ENCODE measurements at regions not wholly inside any gene's neighbourhood (a gene's known extent, or its start where the extent isn't known, plus 50 kb on each side); places are given as distances from the start of the nearest gene placed in this dataset.

GRCh38 chr9:118536153-118536552 is 832.0 kb downstream of the TLR4 start:
- WGBS (ENCODE audit: extremely low coverage, insufficient read length, low lambda C conversion rate), result no CpG with 5 or more reads among the region's 4 CpGs
- H3K4me3 Mint-ChIP-seq, result no peak overlapping the region
- H3K27me3 Mint-ChIP-seq (ENCODE audit: low read depth), result no peaks in the 10 kb centered on the region

More at GRCh38 chr9:118536153-118536552, 832.0 kb downstream of the TLR4 start:
- Histone ChIP-seq H3K4me2 (ENCODE audit: insufficient read depth, insufficient read length, low read length) (no peak overlapping the region), H3K27ac (ENCODE audit: insufficient read length, low read depth, low read length) (no peak overlapping the region), H3K9me3 (ENCODE audit: control insufficient read depth, low read depth, low read length) (no peaks in the 10 kb centered on the region), H3K9ac (ENCODE audit: extremely low read depth, insufficient read length, low read length) (no peak overlapping the region), H2BK12ac (ENCODE audit: insufficient read length, low read depth, low read length) (no peak overlapping the region), H3K4me1 (ENCODE audit: insufficient read depth, low read length) (no peaks in the 10 kb centered on the region), H3T11ph (ENCODE audit: low read length) (no peak overlapping the region), H3K79me1 (ENCODE audit: insufficient read depth, low read depth, low read length, poor library complexity, severe bottlenecking) (no peaks in the 10 kb centered on the region), H3K23ac (ENCODE audit: insufficient read length, low read depth, low read length) (no peak overlapping the region), H4K8ac (replicated peaks; ENCODE audit: insufficient read length, low read depth, low read length) (no peak overlapping the region), H3K27me3 (ENCODE audit: insufficient read depth, low read length) (no peaks in the 10 kb centered on the region), H3K18ac (ENCODE audit: insufficient read length, low read depth, low read length) (no peak overlapping the region), H3K14ac (ENCODE audit: insufficient read depth, low read length) (no peak overlapping the region), H2AK5ac (ENCODE audit: insufficient read length, low read length) (no peak overlapping the region), H4K91ac (ENCODE audit: insufficient read length, low read depth, low read length) (no peak overlapping the region), H4K20me1 (ENCODE audit: control insufficient read depth, insufficient read depth, insufficient read length) (no peaks in the 10 kb centered on the region), H2BK120ac (ENCODE audit: low read depth, low read length, poor library complexity, severe bottlenecking) (no peak overlapping the region), H4K5ac (ENCODE audit: insufficient read length, low read depth, low read length) (no peak overlapping the region), H2BK5ac (ENCODE audit: insufficient read length, low read length) (no peak overlapping the region), H2BK20ac (ENCODE audit: low read depth, low read length, poor library complexity, severe bottlenecking) (no peak overlapping the region), H2BK15ac (ENCODE audit: low read depth, low read length) (no peak overlapping the region), H3K56ac (ENCODE audit: insufficient read length, low read depth, low read length) (no peak overlapping the region), H3K79me2 (ENCODE audit: insufficient read depth, low read length) (no peaks in the 10 kb centered on the region), H2AFZ (ENCODE audit: low read length) (no peak overlapping the region), H3K4ac (ENCODE audit: low read depth, low read length) (no peak overlapping the region), H3K23me2 (ENCODE audit: insufficient read length, low read depth, low read length, poor library complexity, severe bottlenecking) (no peaks in the 10 kb centered on the region)
- Mint-ChIP-seq H3K36me3 (ENCODE audit: insufficient read depth in 1 of 3, low read depth in 3 of 3) (no peaks in the 10 kb centered on the region), H3K4me1 (no peaks in the 10 kb centered on the region; a peak in 1 of 4 replicates), H3K27ac (no peak overlapping the region), H3K9me3 (no peaks in the 10 kb centered on the region)
- TF ChIP-seq, protein P1, sequence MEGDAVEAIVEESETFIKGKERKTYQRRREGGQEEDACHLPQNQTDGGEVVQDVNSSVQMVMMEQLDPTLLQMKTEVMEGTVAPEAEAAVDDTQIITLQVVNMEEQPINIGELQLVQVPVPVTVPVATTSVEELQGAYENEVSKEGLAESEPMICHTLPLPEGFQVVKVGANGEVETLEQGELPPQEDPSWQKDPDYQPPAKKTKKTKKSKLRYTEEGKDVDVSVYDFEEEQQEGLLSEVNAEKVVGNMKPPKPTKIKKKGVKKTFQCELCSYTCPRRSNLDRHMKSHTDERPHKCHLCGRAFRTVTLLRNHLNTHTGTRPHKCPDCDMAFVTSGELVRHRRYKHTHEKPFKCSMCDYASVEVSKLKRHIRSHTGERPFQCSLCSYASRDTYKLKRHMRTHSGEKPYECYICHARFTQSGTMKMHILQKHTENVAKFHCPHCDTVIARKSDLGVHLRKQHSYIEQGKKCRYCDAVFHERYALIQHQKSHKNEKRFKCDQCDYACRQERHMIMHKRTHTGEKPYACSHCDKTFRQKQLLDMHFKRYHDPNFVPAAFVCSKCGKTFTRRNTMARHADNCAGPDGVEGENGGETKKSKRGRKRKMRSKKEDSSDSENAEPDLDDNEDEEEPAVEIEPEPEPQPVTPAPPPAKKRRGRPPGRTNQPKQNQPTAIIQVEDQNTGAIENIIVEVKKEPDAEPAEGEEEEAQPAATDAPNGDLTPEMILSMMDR (conservative IDR thresholded peaks at IDR 0.05), result no peak
- no peak for DNase-seq

All from H9 (cell line).